Adrenal gland (tissue), 9 donors: ENCODE measurements at regions not wholly inside any gene's neighbourhood (a gene's known extent, or its start where the extent isn't known, plus 50 kb on each side); places are given as distances from the start of the nearest gene placed in this dataset.

Experiments used
- DNase-seq, 7 donors: peaks; one replicate each; pipeline ENCODE4 v3.0.0-alpha.2; 2019 to 2020
- H3K27ac ChIP-seq, 5 donors: fragments of 200-600 bp; sonication (generic) in 4 of 5; 1 replicate in 3 of 5; 2 replicates in 2 of 5; pipeline versions ENCODE4 v1.5.1 to v1.8.0; 2016 to 2020; ENCODE audit warnings: mild to moderate bottlenecking in 1 of 5
- H3K27me3 ChIP-seq: fragments of 200-600 bp; 2 replicates; pipeline ENCODE4 v1.8.0; 2021
- H3K36me3 ChIP-seq, 2 donors: fragments of 200-600 bp; replicated peaks in 1 of 2; 1 replicate in 1 of 2; 2 replicates in 1 of 2; pipeline versions ENCODE4 v1.5.1 to v1.8.0; 2018 to 2022
- H3K4me1 ChIP-seq, 2 donors: fragments of 200-600 bp; replicated peaks in 1 of 2; 1 replicate in 1 of 2; 2 replicates in 1 of 2; pipeline versions ENCODE4 v1.5.1 to v1.8.0; 2018 to 2021
- H3K4me3 ChIP-seq, 4 donors: fragments of 200-600 bp; sonication (generic) in 3 of 4; one replicate each; pipeline ENCODE4 v1.5.1; 2016 to 2018
- H3K9me3 ChIP-seq, 3 donors: fragments of 200-600 bp; sonication (generic) in 1 of 3; replicated peaks in 1 of 3; 1 replicate in 2 of 3; 2 replicates in 1 of 3; pipeline versions ENCODE4 v1.5.1 to v1.8.0; 2016 to 2021
- CTCF ChIP-seq, 6 experiments: fragments of 450-650 bp in 4 of 6; fragments of 200-600 bp in 2 of 6; sonication (generic) in 1 of 6; IDR thresholded peaks; 1 replicate in 5 of 6; 2 replicates in 1 of 6; pipeline versions ENCODE4 v1.5.1 to v1.8.0; 2016 to 2021; ENCODE audit warnings: antibody characterized with exemption in 6 of 6, mild to moderate bottlenecking in 2 of 6, moderate library complexity in 1 of 6
- POLR2A ChIP-seq, 2 donors: fragments of 450-650 bp; IDR thresholded peaks; one replicate each; pipeline ENCODE4 v1.6.1; 2017; ENCODE audit warnings: antibody characterized with exemption in 2 of 2, mild to moderate bottlenecking in 2 of 2, moderate library complexity in 1 of 2
- WGBS, 4 donors: extraction: QIAGEN DNeasy Blood & Tissue Kit in 2 of 4; methylation state at CpG; one replicate each; pipeline versions ENCODE4 v1.1.5 to v1.1.7; 2013 to 2017; 5-methylcytosine and 5-hydroxymethylcytosine counted together
- intact Hi-C, 2 donors: fragments of 100-400 bp; cut with DNase I; formaldehyde crosslinking; loops; one replicate each; pipeline versions ENCODE4 v1.14.1 to v1.15.0; 2022 to 2023
- donor health status: healthy with polysubstance abuse.
- donor health status: Bipolar disorder and iron deficiency.
- donor health status: DM: yes; HTN: yes; CAD: no.
- donor health status: DM: no; HTN: no; CAD: no.
- donor health status: DM: no; HTN: no; CAD: no.

- H3K27me3 ChIP-seq: no peaks in the 10 kb centered on the region
- no peak overlapping the region for H3K4me3 ChIP-seq
- no peaks in the 10 kb centered on the region for H3K36me3 ChIP-seq
- TF ChIP-seq CTCF (IDR thresholded peaks at IDR 0.05): no peak
- TF ChIP-seq POLR2A (IDR thresholded peaks at IDR 0.05): no peak
- no peaks in the 10 kb centered on the region for H3K9me3 ChIP-seq
- DNase-seq: no peak
- intact Hi-C loops: no loop called here
- no peaks in the 10 kb centered on the region for H3K4me1 ChIP-seq
- no peak overlapping the region for H3K27ac ChIP-seq
- 61 to 72% (median 68%) methylated on average over 3 of the region's 3 CpGs for WGBS, 4 donors
Measured at GRCh38 chr4:163818673-163819072, 324.2 kb downstream of the TMA16 start.

- intact Hi-C loops: no loop called here
- 50 to 59% (median 55%) methylated on average over 2 of the region's 2 CpGs for WGBS, 4 donors
- no peaks in the 10 kb centered on the region for H3K4me1 ChIP-seq
Measured at GRCh38 chr4:163833669-163834068, 339.2 kb downstream of the TMA16 start.

GRCh38 chr4:163846008-163846407 lies 351.5 kb downstream of the TMA16 start:
- H3K36me3 ChIP-seq: no peaks in the 10 kb centered on the region
- DNase-seq: no peak
- 78 to 88% (median 85%) methylated on average over 3 of the region's 3 CpGs for WGBS, 4 donors
- H3K4me1 ChIP-seq: no peaks in the 10 kb centered on the region
- H3K27ac ChIP-seq: no peak overlapping the region
- no peak overlapping the region for H3K4me3 ChIP-seq
- no peaks in the 10 kb centered on the region for H3K9me3 ChIP-seq
- TF ChIP-seq CTCF (IDR thresholded peaks at IDR 0.05): no peak
- TF ChIP-seq POLR2A (IDR thresholded peaks at IDR 0.05): no peak
- intact Hi-C loops: no loop called here
- no peaks in the 10 kb centered on the region for H3K27me3 ChIP-seq

More at GRCh38 chr4:163833669-163834068, 339.2 kb downstream of the TMA16 start:
- Histone ChIP-seq H3K27ac (no peak overlapping the region), H3K9me3 (no peaks in the 10 kb centered on the region), H3K4me3 (no peak overlapping the region), H3K36me3 (no peaks in the 10 kb centered on the region), H3K27me3 (no peaks in the 10 kb centered on the region)
- no peak for DNase-seq
- TF ChIP-seq POLR2A (IDR thresholded peaks at IDR 0.05) (no peak), CTCF (IDR thresholded peaks at IDR 0.05) (no peak)

- Histone ChIP-seq H3K9me3 (peaks cover 0 to 6% (median 0%) of the 10 kb centered on the region in 3 donors), H3K4me1 (no peaks in the 10 kb centered on the region), H3K4me3 (no peak overlapping the region), H3K36me3 (no peaks in the 10 kb centered on the region), H3K27me3 (no peaks in the 10 kb centered on the region), H3K27ac (no peak overlapping the region)
- WGBS, 4 donors: 53 to 70% (median 62%) methylated on average over 3 of the region's 3 CpGs
- TF ChIP-seq POLR2A (IDR thresholded peaks at IDR 0.05) (no peak), CTCF (IDR thresholded peaks at IDR 0.05) (no peak)
- intact Hi-C loops: no loop called here
- no peak for DNase-seq
Measured at GRCh38 chr4:163852246-163852645, 357.8 kb downstream of the TMA16 start.
